Vagina (tissue), 2 donors: ENCODE measurements at regions not wholly inside any gene's neighbourhood (a gene's known extent, or its start where the extent isn't known, plus 50 kb on each side); places are given as distances from the start of the nearest gene placed in this dataset.
"Not testable (repeated sequence)": the region's sequence is repeated elsewhere in the genome, so short reads cannot be mapped to it uniquely, and the experiment has no call there.

Source experiments
- DNase-seq, 2 donors: peaks; one replicate each; pipeline ENCODE4 v3.0.0-alpha.2; 2017; ENCODE audit errors: extremely low spot score in 2 of 2
- H3K27ac ChIP-seq: fragments of 200-600 bp; sonication (generic); one replicate; pipeline ENCODE4 v1.5.1; 2019
- H3K27me3 ChIP-seq: fragments of 200-600 bp; sonication (generic); one replicate; pipeline ENCODE4 v1.5.1; 2019
- H3K36me3 ChIP-seq, 2 donors: fragments of 200-600 bp; sonication (generic); one replicate each; pipeline ENCODE4 v1.5.1; 2017 to 2019
- H3K4me1 ChIP-seq: fragments of 200-600 bp; sonication (generic); one replicate; pipeline ENCODE4 v1.5.1; 2019
- H3K4me3 ChIP-seq, 2 donors: fragments of 200-600 bp; sonication (generic); 1 replicate in 1 of 2; 2 replicates in 1 of 2; pipeline ENCODE4 v1.5.1; 2016 to 2019
- H3K9me3 ChIP-seq: fragments of 200-600 bp; sonication (generic); one replicate; pipeline ENCODE4 v1.5.1; 2019
- POLR2A ChIP-seq, 2 donors: fragments of 450-650 bp; IDR thresholded peaks; one replicate each; pipeline ENCODE4 v1.6.1; 2017; ENCODE audit warnings: antibody characterized with exemption in 2 of 2, mild to moderate bottlenecking in 2 of 2, moderate library complexity in 2 of 2
- POLR2AphosphoS5 ChIP-seq, 2 donors: sonication (generic); formaldehyde crosslinking; IDR thresholded peaks; one replicate each; pipeline ENCODE4 v1.9.0; 2017; ENCODE audit warnings: antibody characterized with exemption in 2 of 2, mild to moderate bottlenecking in 2 of 2, low read depth in 1 of 2; ENCODE audit not compliant: insufficient read depth in 1 of 2
- intact Hi-C: fragments of 100-400 bp; cut with DNase I; formaldehyde crosslinking; loops from one replicate; pipeline ENCODE4 v1.15.1; 2023
- TF ChIP-seq, protein P1 (sequence below), 3 experiments: fragments of 450-650 bp in 2 of 3; fragments of 200-600 bp in 1 of 3; sonication (generic) in 1 of 3; IDR thresholded peaks; one replicate each; pipeline ENCODE4 v1.5.1; 2017 to 2019; ENCODE audit warnings: antibody characterized with exemption in 3 of 3, mild to moderate bottlenecking in 2 of 3, moderate library complexity in 2 of 3

DNA sequence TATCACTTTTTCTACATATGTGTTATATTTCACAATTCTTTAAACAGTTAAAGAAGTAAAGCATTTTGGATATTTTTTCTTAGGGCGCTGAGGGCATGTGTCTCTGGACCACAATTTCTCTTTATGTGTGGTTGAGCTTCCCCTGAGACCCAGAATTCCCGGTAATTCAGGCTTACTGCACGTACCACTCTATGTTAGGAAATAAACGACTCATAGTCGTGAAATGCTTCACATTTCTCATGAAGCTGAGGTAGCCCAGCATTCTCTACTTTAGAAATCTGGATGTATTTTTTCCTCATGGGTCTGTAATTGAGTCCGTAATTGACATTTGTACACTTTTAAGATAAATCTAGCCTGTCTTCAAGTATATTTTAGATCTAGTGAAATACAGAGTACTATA lies 170.6 kb downstream of the FZD1 start:
- no peak overlapping the region for H3K4me3 ChIP-seq
- H3K27ac ChIP-seq: no peak overlapping the region
- H3K27me3 ChIP-seq: no peaks in the 10 kb centered on the region
- TF ChIP-seq, protein P1, sequence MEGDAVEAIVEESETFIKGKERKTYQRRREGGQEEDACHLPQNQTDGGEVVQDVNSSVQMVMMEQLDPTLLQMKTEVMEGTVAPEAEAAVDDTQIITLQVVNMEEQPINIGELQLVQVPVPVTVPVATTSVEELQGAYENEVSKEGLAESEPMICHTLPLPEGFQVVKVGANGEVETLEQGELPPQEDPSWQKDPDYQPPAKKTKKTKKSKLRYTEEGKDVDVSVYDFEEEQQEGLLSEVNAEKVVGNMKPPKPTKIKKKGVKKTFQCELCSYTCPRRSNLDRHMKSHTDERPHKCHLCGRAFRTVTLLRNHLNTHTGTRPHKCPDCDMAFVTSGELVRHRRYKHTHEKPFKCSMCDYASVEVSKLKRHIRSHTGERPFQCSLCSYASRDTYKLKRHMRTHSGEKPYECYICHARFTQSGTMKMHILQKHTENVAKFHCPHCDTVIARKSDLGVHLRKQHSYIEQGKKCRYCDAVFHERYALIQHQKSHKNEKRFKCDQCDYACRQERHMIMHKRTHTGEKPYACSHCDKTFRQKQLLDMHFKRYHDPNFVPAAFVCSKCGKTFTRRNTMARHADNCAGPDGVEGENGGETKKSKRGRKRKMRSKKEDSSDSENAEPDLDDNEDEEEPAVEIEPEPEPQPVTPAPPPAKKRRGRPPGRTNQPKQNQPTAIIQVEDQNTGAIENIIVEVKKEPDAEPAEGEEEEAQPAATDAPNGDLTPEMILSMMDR (IDR thresholded peaks at IDR 0.05): no peak
- no peak for TF ChIP-seq POLR2AphosphoS5 (IDR thresholded peaks at IDR 0.05; ENCODE audit: insufficient read depth in 1 of 2, low read depth in 1 of 2)
- TF ChIP-seq POLR2A (IDR thresholded peaks at IDR 0.05): no peak
- DNase-seq: no peak
- H3K36me3 ChIP-seq: no peaks in the 10 kb centered on the region
- no peaks in the 10 kb centered on the region for H3K4me1 ChIP-seq
- intact Hi-C loops: no loop called here
- H3K9me3 ChIP-seq: no peaks in the 10 kb centered on the region

DNA sequence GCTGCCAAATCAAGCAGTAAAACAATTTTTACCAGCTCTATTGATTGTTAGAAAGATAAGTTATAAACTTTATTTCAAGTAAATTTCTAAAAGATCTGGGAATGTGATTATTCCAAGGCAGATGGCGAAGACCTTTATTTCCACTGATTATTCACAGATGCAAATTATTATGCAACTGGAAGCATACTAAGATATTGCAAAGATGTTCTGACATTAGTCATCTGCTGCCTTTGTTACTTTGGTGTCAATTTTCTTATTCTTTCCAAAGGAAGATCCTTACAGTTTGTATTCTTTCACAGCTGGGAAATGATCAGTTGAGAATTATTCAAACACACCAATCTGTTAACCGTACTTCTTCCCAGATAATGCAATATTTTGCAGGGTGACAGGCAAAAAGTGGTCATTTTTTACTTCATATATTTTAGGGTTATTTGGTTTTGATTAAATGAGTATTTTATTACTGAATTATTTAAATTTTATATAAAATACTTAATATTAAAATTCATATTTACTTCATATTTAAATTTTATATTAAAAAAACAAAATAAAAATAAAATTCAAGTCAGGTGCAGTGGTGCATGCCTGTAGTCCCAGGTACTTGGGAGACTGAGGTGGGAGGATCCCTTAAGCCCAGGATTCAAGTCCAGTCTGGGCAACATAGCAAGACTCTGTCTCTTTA lies 171.3 kb downstream of the FZD1 start:
- no peaks in the 10 kb centered on the region for H3K9me3 ChIP-seq
- H3K36me3 ChIP-seq: no peaks in the 10 kb centered on the region
- H3K4me3 ChIP-seq: no peak overlapping the region
- H3K27me3 ChIP-seq: no peaks in the 10 kb centered on the region
- TF ChIP-seq POLR2A (IDR thresholded peaks at IDR 0.05): no peak
- TF ChIP-seq, protein P1 (IDR thresholded peaks at IDR 0.05): no peak
- TF ChIP-seq POLR2AphosphoS5 (IDR thresholded peaks at IDR 0.05; ENCODE audit: insufficient read depth in 1 of 2, low read depth in 1 of 2): no peak
- H3K4me1 ChIP-seq: no peaks in the 10 kb centered on the region
- no peak for DNase-seq
- no peak overlapping the region for H3K27ac ChIP-seq
- intact Hi-C loops: no loop called here

DNA sequence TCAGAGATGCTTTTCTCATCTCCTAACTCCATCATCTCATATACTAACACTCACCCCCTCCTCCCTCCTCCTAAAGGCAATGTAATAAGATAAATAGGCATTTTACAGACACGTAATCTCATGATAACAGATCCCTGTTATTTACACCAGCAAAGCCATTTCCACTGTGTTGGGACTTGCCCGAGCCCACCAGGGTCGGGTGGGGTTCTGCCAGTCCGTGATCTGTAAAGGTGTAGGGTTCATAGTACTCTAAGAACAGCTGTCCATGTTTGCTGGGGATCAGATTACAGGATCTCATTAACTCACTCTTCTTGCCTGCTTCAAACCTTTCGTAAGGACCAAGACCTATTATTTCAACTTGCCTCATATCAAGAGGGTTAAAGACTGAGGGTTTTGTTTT lies 172.4 kb downstream of the FZD1 start:
- TF ChIP-seq, protein P1 (IDR thresholded peaks at IDR 0.05): no peak
- TF ChIP-seq POLR2A (IDR thresholded peaks at IDR 0.05): no peak
- no peak for TF ChIP-seq POLR2AphosphoS5 (IDR thresholded peaks at IDR 0.05; ENCODE audit: insufficient read depth in 1 of 2, low read depth in 1 of 2)
- Histone ChIP-seq H3K9me3 (no peaks in the 10 kb centered on the region), H3K27me3 (no peaks in the 10 kb centered on the region), H3K4me3 (no peak overlapping the region), H3K36me3 (no peaks in the 10 kb centered on the region), H3K27ac (no peak overlapping the region), H3K4me1 (no peaks in the 10 kb centered on the region)
- intact Hi-C loops: no loop called here
- DNase-seq: no peak

DNA sequence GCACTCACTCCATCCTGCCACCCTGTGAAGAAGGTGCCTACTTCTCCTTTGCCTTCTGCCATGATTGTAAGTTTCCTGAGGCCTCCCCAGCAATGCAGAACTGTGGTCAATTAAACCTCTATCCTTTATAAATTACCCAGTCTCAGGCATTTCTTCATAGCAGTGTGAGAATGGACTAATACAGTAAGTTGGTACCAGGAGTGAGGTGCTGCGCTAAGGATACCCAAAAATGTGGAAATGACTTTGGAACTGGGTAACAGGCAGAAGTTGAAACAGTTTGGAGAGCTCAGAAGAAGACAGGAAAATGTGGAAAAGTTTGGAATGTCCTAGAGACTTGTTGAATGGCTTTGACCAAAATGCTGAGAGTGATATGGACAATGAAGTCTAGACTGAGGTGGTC lies 176.0 kb downstream of the FZD1 start:
- H3K36me3 ChIP-seq, H3K27ac ChIP-seq, intact Hi-C loops, H3K9me3 ChIP-seq, H3K27me3 ChIP-seq, H3K4me1 ChIP-seq, H3K4me3 ChIP-seq, DNase-seq: not testable (repeated sequence)

DNA sequence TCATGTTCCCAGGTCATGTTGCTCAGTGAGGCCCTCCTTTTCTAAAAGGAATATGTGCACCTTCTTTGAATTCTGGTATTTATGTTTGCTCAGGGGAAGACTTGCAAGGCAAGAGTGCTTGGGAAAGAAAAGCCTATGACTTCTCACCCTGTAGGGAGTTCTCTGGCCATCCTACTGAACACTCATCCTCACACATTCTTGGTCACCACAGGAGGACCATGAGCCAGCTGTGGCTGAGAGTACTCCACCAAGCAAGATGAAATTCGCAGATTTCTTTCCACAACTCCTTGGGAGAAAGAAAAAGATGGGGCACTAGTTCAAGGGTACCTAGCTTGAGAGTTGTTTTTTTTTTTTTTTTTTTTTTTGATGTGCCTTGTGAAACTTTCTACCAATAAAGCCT lies 179.6 kb downstream of the FZD1 start:
- Histone ChIP-seq H3K4me3 (no peak overlapping the region), H3K27ac (no peak overlapping the region), H3K4me1 (no peaks in the 10 kb centered on the region), H3K36me3 (no peaks in the 10 kb centered on the region), H3K27me3 (no peaks in the 10 kb centered on the region), H3K9me3 (no peaks in the 10 kb centered on the region)
- DNase-seq: no peak
- TF ChIP-seq, protein P1 (IDR thresholded peaks at IDR 0.05): no peak
- no peak for TF ChIP-seq POLR2AphosphoS5 (IDR thresholded peaks at IDR 0.05; ENCODE audit: insufficient read depth in 1 of 2, low read depth in 1 of 2)
- no peak for TF ChIP-seq POLR2A (IDR thresholded peaks at IDR 0.05)
- intact Hi-C loops: no loop called here
